ENCODE measurements at regions not wholly inside any gene's neighbourhood (a gene's known extent, or its start where the extent isn't known, plus 50 kb on each side); places are given as distances from the start of the nearest gene placed in this dataset.

DNA sequence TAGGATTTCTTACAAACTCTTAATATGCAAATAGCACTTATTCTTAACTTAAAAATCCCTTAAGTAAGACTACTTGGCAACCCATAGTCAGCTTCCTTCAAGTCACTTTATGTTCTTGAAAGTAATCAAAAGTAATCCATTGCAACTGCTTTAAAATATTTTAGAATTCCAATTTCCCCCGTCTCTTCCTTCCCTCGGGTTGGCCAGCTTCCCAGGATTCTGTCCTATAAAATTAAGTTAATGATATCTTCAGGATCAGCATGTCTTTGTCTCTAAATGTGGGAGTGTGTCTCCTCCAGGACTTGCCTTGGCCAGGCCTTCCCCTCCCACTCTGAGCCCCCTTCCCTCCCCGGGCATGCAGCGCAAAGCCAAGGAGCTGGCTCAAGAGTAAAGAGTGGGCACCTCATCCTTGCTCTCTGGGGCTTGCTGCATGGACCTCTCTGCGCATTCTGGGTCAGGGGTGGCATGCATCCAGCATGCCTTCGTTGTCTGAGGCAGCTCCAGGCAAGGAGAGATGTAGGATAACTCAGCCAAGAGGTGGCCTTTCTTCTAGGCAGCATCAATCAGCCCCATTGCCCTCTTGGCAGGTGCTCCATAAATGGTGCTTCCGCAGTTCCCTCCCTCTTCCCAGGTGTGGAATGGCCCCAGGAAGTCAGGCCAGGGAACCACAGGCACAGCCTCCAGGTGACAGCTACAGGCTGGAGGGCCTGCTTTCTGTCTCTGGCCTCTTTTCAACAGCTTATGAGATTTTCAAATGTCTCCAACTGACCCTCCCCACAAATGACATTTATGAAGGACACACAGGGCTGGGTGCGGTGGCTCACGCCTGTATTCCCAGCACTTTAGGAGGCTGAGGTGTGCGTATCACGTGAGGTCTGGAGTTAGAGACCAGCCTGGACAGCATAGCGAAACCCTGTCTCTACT lies 108.7 kb upstream of the ALDH1A3 start:
- TF ChIP-seq EGR2 (tag by site-specific recombination; IDR thresholded peaks at IDR 0.05; ENCODE audit: low read depth) = 0 out of 2 replicates have a peak, but pooled peaks have one; percentile 9
- no peak for TF ChIP-seq ZNF658 (tag by site-specific recombination; IDR thresholded peaks at IDR 0.05)
- ChIA-PET CTCF (no interaction called here), POLR2A (no interaction called here)
- H3K36me3 ChIP-seq (ENCODE audit: control insufficient read depth in 2 of 2, insufficient read depth in 1 of 2, low read length in 2 of 2) = no peaks in the 10 kb centered on the region
- no peak overlapping the region for H3K27ac ChIP-seq (ENCODE audit: extremely low read depth, low read depth, low read length)
- 0 out of 2 replicates have a peak, but pooled peaks cover 3% of the 10 kb centered on the region for H3K4me1 ChIP-seq (ENCODE audit: control insufficient read depth, insufficient read depth, low read length)
- no peak overlapping the region for H3K4me3 ChIP-seq (ENCODE audit: low read depth, low read length)
- no peaks in the 10 kb centered on the region for H3K9me3 ChIP-seq (ENCODE audit: control insufficient read depth, insufficient read depth, low read depth, low read length)

DNA sequence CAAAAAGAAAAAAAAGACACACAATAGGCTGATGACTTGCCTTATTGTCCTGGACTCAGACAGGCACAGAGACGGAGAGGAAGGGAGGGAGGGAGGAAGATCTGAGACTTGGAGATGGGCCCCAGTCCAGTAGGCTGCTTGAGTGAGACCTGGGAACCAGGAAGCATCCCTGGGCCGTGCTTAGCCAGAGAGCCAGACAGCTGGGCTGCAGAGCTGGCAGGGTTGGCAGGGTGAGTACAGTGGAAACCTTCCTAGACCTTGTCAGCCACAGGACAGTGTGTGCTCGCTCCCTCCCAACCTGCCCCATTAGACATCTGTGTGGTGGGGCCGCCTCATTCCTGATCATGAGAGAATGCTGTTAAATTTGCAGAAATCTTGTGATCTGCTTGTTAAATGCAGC lies 107.9 kb upstream of the ALDH1A3 start:
- ChIA-PET POLR2A (no interaction called here), CTCF (no interaction called here)
- Histone ChIP-seq H3K9me3 (ENCODE audit: control insufficient read depth, insufficient read depth, low read depth, low read length) (no peaks in the 10 kb centered on the region), H3K27ac (ENCODE audit: extremely low read depth, low read depth, low read length) (no peak overlapping the region), H3K4me1 (ENCODE audit: control insufficient read depth, insufficient read depth, low read length) (0 out of 2 replicates have a peak, but pooled peaks cover 3% of the 10 kb centered on the region), H3K36me3 (ENCODE audit: control insufficient read depth in 2 of 2, insufficient read depth in 1 of 2, low read length in 2 of 2) (no peaks in the 10 kb centered on the region), H3K4me3 (ENCODE audit: low read depth, low read length) (no peak overlapping the region)
- TF ChIP-seq HOXC10 (CRISPR knock-in tag; IDR thresholded peaks at IDR 0.05) (no peak), ZNF664 (tag by site-specific recombination; IDR thresholded peaks at IDR 0.05) (no peak), ZFP69B (tag by site-specific recombination; IDR thresholded peaks at IDR 0.05) (no peak), KLF1 (tag by site-specific recombination; IDR thresholded peaks at IDR 0.05) (no peak), SETDB1 (IDR thresholded peaks at IDR 0.05; ENCODE audit: insufficient read length, low read length) (no peak)
- TF ChIP-seq, protein P1, sequence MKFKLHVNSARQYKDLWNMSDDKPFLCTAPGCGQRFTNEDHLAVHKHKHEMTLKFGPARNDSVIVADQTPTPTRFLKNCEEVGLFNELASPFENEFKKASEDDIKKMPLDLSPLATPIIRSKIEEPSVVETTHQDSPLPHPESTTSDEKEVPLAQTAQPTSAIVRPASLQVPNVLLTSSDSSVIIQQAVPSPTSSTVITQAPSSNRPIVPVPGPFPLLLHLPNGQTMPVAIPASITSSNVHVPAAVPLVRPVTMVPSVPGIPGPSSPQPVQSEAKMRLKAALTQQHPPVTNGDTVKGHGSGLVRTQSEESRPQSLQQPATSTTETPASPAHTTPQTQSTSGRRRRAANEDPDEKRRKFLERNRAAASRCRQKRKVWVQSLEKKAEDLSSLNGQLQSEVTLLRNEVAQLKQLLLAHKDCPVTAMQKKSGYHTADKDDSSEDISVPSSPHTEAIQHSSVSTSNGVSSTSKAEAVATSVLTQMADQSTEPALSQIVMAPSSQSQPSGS (tag by site-specific recombination; IDR thresholded peaks at IDR 0.05; ENCODE audit: low read depth) = no peak
- TF ChIP-seq, protein P2, sequence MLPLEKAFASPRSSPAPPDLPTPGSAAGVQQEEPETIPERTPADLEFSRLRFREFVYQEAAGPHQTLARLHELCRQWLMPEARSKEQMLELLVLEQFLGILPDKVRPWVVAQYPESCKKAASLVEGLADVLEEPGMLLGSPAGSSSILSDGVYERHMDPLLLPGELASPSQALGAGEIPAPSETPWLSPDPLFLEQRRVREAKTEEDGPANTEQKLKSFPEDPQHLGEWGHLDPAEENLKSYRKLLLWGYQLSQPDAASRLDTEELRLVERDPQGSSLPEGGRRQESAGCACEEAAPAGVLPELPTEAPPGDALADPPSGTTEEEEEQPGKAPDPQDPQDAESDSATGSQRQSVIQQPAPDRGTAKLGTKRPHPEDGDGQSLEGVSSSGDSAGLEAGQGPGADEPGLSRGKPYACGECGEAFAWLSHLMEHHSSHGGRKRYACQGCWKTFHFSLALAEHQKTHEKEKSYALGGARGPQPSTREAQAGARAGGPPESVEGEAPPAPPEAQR (tag by site-specific recombination; IDR thresholded peaks at IDR 0.05) = no peak
- TF ChIP-seq, protein P3, sequence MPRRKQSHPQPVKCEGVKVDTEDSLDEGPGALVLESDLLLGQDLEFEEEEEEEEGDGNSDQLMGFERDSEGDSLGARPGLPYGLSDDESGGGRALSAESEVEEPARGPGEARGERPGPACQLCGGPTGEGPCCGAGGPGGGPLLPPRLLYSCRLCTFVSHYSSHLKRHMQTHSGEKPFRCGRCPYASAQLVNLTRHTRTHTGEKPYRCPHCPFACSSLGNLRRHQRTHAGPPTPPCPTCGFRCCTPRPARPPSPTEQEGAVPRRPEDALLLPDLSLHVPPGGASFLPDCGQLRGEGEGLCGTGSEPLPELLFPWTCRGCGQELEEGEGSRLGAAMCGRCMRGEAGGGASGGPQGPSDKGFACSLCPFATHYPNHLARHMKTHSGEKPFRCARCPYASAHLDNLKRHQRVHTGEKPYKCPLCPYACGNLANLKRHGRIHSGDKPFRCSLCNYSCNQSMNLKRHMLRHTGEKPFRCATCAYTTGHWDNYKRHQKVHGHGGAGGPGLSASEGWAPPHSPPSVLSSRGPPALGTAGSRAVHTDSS (tag by site-specific recombination; IDR thresholded peaks at IDR 0.05) = no peak
- TF ChIP-seq, protein P4, sequence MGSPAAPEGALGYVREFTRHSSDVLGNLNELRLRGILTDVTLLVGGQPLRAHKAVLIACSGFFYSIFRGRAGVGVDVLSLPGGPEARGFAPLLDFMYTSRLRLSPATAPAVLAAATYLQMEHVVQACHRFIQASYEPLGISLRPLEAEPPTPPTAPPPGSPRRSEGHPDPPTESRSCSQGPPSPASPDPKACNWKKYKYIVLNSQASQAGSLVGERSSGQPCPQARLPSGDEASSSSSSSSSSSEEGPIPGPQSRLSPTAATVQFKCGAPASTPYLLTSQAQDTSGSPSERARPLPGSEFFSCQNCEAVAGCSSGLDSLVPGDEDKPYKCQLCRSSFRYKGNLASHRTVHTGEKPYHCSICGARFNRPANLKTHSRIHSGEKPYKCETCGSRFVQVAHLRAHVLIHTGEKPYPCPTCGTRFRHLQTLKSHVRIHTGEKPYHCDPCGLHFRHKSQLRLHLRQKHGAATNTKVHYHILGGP (tag by site-specific recombination; IDR thresholded peaks at IDR 0.05) = no peak
- TF ChIP-seq, protein P5, sequence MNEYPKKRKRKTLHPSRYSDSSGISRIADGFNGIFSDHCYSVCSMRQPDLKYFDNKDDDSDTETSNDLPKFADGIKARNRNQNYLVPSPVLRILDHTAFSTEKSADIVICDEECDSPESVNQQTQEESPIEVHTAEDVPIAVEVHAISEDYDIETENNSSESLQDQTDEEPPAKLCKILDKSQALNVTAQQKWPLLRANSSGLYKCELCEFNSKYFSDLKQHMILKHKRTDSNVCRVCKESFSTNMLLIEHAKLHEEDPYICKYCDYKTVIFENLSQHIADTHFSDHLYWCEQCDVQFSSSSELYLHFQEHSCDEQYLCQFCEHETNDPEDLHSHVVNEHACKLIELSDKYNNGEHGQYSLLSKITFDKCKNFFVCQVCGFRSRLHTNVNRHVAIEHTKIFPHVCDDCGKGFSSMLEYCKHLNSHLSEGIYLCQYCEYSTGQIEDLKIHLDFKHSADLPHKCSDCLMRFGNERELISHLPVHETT (tag by site-specific recombination; IDR thresholded peaks at IDR 0.05) = no peak

DNA sequence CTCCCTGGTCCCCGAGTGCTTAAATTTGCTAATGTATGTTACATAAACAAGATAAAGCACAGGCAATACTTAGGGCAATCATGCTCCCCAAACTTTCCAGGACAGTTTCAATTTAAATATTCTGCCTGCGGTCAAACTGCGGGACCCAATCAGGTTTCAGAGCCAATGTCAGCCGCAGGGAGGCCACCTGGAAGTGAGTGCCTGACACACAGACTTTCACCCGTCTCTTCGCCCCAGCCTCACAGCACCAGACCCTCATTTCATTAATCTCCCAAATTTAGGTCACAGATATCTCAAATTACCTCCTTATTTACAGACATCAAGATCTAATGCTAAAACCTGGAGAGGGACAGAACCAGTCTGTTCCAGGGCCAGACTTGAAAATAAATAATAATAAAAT lies 107.2 kb upstream of the ALDH1A3 start:
- ChIA-PET CTCF (no interaction called here), POLR2A (no interaction called here)
- Histone ChIP-seq H3K4me3 (ENCODE audit: low read depth, low read length) (no peak overlapping the region), H3K27ac (ENCODE audit: extremely low read depth, low read depth, low read length) (no peak overlapping the region), H3K4me1 (ENCODE audit: control insufficient read depth, insufficient read depth, low read length) (0 out of 2 replicates have a peak, but pooled peaks cover 3% of the 10 kb centered on the region), H3K9me3 (ENCODE audit: control insufficient read depth, insufficient read depth, low read depth, low read length) (no peaks in the 10 kb centered on the region), H3K36me3 (ENCODE audit: control insufficient read depth in 2 of 2, insufficient read depth in 1 of 2, low read length in 2 of 2) (no peaks in the 10 kb centered on the region)
- TF ChIP-seq ZNF747 (tag by site-specific recombination; IDR thresholded peaks at IDR 0.05) (no peak), ZNF555 (tag by site-specific recombination; conservative IDR thresholded peaks at IDR 0.05) (no peak), GFI1B (tag by site-specific recombination; IDR thresholded peaks at IDR 0.05) (no peak), SP2 (tag by site-specific recombination; IDR thresholded peaks at IDR 0.05) (no peak), ZNF626 (tag by site-specific recombination; IDR thresholded peaks at IDR 0.05) (no peak)
- TF ChIP-seq, protein P6, sequence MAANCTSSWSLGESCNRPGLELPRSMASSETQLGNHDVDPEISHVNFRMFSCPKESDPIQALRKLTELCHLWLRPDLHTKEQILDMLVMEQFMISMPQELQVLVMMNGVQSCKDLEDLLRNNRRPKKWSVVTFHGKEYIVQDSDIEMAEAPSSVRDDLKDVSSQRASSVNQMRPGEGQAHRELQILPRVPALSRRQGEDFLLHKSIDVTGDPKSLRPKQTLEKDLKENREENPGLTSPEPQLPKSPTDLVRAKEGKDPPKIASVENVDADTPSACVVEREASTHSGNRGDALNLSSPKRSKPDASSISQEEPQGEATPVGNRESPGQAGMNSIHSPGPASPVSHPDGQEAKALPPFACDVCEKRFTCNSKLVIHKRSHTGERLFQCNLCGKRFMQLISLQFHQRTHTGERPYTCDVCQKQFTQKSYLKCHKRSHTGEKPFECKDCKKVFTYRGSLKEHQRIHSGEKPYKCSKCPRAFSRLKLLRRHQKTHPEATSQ (tag by site-specific recombination; IDR thresholded peaks at IDR 0.05) = no peak
- TF ChIP-seq, protein P7, sequence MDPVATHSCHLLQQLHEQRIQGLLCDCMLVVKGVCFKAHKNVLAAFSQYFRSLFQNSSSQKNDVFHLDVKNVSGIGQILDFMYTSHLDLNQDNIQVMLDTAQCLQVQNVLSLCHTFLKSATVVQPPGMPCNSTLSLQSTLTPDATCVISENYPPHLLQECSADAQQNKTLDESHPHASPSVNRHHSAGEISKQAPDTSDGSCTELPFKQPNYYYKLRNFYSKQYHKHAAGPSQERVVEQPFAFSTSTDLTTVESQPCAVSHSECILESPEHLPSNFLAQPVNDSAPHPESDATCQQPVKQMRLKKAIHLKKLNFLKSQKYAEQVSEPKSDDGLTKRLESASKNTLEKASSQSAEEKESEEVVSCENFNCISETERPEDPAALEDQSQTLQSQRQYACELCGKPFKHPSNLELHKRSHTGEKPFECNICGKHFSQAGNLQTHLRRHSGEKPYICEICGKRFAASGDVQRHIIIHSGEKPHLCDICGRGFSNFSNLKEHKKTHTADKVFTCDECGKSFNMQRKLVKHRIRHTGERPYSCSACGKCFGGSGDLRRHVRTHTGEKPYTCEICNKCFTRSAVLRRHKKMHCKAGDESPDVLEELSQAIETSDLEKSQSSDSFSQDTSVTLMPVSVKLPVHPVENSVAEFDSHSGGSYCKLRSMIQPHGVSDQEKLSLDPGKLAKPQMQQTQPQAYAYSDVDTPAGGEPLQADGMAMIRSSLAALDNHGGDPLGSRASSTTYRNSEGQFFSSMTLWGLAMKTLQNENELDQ (tag by site-specific recombination; IDR thresholded peaks at IDR 0.05; ENCODE audit: low read depth) = no peak

All from HEK293 (cell line).